ENCODE measurements at regions not wholly inside any gene's neighbourhood (a gene's known extent, or its start where the extent isn't known, plus 50 kb on each side); places are given as distances from the start of the nearest gene placed in this dataset.
"Not testable (repeated sequence)": the region's sequence is repeated elsewhere in the genome, so short reads cannot be mapped to it uniquely, and the experiment has no call there.

DNA sequence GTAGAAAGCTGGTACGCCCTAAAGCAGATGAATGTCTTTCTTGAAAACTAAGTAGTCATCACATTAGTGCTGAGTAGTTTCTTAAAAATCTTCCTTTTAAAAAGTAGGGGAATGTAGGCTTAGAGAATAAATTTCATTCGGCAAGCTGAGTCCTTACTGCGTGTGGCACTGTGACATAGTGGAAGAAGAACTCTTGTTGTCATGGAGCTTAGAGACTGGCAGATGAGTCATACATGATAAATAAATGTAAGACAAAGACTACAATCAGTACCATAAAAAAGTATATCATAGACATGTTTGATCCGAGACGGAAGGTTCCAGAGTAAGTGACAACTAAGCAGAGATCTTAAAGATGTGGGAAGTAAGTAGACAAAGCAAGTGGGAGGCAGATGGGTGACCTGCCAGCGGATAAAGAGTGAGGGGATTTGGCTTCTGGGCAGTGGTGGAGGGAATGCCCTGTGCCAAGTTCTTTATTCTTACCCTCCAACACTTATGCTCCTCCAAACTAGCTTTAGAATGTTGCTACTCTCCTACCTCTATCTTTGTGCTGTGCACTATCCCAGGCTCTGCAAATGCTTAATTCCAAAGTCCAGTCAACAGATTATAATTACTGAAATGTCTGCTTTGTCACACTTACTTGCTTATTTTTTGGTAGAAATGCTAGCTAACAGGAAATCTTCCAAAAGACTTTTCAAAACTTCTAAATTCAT, 608.5 kb upstream of the USP24 start:
- no peak for DNase-seq (ENCODE audit: low spot score)

DNA sequence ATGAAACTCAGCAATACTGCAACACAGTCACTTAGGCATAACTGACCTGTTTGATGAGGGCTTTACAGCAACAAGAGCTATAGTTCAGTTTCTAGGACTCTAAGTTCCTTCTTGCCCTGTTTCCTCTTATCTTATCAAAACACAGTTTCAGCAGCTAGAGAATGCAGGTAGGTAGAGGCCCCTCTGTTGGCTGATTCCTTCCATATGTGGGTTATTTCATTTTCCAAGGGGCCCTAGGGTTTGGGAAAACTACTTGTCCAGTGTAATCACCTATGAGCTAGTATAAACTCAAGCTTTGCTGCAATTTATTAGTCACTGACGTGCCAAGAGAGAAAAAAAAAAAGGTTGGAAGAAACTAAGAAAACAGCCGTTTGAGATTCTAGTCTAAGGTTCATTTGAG, 607.7 kb upstream of the USP24 start:
- DNase-seq (ENCODE audit: low spot score), result no peak

DNA sequence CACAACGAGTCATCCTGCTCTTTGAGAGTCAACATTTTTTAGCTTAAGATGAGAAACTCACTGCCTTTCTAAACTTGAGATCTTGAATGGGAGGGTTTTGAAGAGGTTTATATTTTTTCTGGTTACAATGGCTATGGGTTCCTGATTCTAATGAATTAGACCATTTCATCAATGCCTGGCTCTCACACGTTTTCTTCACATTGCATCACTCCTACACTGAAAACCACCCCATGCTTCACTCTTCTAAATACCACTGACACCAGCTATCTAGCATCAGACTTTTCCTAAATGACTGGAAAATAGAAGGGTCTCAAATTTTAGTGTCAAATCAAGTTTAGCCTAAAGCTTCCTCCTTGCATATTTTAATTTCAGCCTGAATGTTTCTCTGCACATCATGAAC, 606.1 kb upstream of the USP24 start:
- DNase-seq (ENCODE audit: low spot score), result no peak

DNA sequence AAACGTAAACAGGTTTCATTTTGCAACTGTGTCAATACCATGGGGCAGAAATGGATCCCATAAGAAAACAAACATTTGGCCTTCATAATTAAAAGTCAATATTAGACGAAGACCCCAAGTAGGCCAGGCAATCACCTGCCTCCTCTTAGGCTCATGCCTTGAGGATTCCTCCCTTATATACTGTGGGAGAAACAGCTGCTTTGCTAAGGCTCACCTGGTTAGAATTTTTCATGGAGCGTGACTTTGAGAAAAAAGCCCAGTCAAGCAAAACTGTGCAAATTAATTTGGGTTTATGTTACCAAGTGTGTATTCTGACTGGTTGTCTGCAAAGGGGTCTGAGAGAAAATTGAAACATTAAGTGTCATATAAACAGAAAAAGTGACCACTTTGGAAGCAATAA, 605.3 kb upstream of the USP24 start:
- DNase-seq (ENCODE audit: low spot score), result no peak

DNA sequence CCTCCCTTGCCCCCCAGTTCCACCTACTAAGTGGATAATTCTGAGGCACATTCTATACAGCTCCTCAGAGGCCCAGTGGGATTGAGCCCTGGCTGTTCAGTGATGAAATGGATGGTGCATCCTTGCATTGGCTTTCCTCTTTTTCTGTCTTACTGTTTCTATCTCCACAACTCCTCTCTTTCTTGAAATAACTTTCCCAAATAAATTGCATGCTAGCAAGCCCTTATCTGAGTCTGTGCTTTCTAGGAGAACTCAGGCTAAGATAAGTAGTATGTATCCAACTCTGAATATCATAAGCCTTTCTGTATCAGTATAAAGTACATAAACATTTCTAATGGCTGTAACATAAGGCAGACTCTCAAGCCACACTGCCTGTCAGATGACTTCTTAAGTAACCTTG, 603.8 kb upstream of the USP24 start:
- no peak for DNase-seq (ENCODE audit: low spot score)

DNA sequence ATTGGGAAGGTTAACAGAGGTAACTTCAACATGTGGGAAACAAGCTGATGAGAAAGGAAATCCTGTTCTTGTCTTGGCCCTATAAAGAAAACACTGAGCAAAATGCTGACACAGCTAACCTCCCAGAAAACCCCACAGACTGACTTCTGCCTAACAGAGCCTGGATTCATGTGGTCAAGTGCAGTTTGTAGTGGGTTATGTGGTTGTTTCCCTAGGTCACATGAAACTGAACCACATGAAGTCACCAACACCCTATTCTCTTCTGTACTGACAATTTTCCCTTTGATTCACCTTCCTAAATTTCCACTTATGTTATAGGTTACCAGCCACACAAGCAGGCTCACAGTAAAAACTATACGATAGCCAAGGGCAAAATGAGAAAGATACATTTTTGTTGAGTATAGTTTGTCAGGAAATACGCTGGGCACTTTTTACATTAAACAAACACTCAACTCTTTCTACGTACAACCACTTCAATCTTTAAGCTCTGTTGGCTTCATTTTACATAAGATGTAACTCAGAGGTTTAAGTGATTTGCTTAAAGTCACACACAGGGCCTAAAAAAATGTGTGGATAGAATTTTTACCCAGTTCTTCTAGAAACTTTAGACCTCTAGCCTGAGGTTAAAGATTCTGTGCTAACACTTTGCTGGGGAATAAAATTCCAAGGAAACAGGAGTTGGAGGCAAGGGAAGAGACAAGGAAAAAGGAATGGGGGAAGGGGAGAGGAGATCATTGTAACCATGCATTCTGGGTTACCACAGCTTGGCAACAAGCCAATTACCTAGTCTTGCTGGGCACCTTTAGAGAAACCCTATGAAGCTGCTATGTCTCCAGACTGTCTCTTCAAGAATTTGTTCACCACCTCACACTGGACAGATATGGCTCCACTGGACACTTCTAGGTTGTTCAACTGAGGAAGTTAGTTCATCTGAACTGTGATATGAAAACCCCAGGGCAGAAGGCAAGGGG, 601.6 kb upstream of the USP24 start:
- no peak for DNase-seq (ENCODE audit: low spot score)

DNA sequence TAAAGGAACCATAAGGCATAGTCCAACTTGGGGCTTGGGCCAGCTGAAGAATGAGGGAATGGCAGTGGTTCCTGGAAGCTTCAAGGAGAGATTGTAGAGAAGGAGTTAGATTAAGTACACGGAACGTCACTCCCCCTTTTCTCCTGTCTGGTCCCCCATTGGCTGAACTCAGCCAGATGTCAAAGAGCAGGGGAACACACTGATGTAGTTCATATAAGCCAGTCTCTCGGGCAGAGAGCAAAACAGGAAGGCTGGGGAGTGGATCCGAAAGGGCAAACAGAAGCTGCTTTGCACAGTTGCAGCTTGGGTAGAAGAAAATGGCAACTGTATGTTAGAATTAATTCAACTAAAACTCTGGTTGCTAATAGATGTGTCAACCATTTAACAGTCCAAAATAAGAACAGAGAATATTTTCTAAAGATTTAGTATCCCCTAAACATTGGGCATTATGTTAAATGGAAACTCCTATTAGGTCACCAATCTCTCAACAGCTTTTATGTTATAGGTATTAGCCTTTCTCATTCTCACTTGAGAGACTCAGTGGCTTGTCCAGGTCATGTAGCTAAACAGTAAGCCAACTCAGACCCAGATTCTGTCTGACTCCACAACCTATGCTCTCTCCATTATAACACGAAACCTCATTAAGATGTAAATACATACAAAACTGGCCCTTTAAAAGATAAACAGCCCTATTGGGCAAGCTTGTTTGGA, 600.7 kb upstream of the USP24 start:
- no peak for DNase-seq (ENCODE audit: low spot score)

DNA sequence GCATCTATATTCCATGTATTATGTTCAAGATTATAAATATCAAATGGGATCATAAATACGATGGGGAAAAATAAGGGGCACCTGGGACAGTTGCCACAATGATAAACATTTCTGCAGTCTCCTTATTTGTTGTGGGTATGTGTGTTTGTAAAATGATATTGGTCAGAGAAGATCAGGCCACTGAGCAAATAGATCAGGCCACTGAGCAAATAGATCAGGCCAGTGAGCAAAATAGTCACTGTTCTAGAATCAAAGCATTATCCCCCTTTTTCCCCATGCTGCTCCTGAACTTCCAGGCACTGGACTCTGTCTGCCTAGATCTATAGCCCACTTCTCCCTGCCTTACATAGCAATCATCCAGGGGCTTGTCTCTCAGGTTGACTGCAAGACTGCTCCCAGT, 599.8 kb upstream of the USP24 start:
- no peak for DNase-seq (ENCODE audit: low spot score)

DNA sequence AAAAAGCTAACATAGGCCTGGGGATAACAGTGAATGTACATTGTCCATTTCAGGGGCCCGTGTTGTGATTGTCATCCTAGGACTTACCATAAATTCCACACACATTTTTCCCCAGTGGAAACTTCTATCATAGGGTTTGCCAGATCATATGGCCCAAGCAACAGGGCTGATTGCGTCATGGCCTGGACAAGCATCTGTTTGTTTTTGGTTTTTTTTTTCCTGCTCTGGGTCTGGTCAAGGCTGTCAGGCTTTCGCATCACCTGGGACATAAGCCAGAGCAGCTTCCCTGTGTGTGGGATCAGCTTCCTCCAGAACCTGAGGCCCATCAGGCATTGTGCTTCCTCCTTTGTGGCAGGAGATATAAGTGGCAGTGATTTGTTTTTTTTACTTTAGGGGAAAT, 598.5 kb upstream of the USP24 start:
- no peak for DNase-seq (ENCODE audit: low spot score)

DNA sequence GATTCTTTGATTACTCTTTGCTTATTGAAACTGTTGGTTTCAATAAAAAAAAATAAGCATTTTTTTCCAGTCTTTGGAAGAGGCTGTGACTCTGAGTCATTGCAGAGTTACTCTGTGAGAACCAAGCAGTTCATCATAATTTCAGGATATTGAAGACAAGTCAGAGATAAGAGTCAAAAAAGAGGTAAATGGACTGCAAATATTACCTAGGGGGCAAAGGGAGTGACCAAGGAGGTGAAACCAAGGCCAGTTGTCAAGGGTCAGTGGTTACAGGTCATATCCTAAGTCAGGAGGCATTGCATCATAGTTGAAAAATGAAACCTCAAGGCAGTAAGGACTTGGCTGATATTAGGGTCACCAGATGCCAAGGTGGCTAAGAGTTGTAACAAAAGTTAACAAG, 597.1 kb upstream of the USP24 start:
- no peak for DNase-seq (ENCODE audit: low spot score)

DNA sequence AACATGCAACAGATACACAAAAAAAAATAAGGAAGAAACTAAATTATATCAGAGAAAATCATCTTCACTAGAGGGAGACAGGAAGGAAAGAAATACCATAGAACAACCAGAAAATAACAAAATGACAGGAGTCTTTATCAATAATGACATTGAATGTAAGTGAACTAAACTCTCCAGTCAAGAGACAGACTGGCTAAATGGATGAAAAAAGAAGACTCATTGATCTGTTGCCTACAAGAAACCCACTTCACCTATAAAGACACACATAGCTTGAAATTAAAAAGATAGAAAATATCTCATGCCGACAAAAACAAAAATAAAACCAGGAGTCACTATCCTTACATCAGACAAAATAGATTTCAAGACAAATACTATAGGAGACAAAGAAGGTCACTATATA, 593.1 kb upstream of the USP24 start:
- DNase-seq (ENCODE audit: low spot score), result no peak

DNA sequence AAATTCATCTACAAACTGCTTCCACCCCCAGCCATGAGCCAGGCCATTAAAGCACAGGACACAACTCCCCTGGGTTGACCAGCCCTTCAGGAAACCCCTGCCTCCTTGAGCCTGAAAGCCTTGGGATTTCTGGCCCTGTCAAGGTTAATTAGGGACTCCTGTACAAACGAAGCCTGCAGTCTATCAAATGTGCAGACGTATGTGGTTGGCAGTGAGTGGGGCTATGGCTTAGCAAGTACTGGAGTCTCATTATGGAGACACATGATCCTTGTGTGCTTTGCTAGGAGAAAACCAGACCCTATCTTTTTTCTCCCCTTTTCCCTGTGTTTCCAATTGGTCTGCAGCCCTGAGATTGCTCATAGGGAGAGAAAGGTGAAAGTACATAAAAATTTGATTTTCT, 588.3 kb upstream of the USP24 start:
- DNase-seq (ENCODE audit: low spot score), result no peak

DNA sequence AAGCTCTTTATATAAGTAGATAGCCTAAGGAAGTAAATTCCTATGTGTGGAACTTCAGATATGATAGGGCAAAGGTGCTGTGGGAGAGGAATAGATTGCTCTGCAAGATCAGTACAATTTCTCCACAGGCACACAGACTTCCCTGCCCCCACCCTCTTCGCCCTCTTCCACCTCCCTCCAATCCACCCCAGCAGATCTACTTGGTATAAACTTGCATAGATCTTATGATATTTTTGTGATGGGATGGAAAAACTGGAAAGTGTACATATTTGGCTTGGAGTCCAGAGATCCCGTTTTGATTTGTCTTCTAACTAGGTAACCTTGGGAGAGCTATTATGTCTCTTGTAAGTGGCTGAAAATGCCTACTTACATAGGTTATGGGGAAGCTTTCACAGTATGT, 586.3 kb upstream of the USP24 start:
- DNase-seq (ENCODE audit: low spot score), result no peak

DNA sequence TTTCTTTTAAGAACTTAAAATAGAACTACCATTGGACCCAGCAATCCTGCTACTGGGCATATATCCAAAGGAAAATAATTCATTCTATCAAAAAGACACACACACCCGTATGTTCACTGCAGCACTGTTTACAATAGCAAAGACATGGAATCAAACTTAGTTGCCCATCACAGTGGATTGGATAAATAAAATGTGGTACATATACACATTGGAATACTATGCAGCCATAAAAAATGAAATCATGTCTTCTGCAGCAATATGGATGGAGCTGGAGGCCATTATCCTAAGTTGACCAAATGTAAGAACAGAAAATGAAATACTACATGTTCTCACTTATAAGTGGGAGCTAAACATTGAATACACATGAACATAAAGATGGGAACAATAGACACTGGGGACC, 585.3 kb upstream of the USP24 start:
- DNase-seq (ENCODE audit: low spot score), result no peak

DNA sequence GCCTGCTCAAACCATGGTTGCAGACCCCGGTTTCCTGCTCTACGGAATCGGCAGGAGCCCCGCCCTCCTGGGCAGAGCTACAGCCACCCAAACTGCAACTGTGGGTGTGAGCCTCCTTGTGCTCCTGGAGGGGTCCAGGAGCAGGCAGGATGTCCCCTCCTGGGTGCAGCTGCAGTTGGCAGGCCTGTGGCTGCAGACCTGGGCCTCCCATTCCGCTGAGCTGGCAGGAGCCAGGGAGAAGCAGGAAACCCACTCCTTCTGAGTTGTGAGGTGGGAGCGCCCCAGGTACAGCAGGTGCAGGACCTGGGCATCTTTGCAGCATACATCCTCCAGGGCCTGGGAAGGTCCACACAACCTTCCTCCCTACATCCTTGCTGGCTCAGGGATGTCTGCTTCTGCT, 578.7 kb upstream of the USP24 start:
- DNase-seq (ENCODE audit: low spot score), result no peak

DNA sequence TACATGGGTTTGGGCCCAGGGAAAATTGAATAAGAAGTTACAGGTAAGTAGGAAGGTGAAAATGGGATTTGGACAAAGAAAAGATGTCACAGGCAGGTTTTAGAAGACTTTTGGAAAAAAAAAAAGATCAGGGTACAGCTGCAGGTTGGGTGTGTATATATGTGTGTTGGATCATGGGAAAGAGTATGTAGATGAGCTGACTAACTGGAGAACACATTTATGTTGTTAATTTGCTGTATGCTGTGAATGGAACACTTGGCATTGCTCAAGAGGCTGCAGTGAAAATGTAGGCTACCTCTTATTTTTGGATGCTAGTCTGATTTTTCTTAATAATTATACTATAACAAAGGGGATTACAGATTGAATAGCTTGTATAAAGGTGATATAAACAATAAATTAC, 577.7 kb upstream of the USP24 start:
- DNase-seq (ENCODE audit: low spot score), result no peak

DNA sequence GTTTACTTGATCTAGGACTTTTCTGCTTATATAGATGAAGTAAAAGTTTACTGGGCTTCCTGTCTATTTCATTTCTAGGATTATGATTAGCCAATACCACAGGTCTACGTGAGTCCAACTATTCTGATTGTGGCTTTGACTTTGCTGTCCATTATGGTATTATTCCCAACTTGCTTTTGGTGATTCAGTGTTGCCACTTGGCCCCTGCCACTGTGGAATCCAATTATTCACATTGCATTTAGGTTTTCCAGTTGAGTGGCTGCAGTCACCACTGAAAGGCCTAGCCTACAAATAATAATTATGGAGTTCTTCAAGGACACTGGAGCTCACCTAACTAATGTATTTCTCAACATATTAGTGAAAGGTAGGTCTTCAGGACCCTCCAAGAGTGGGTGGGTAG, 574.3 kb upstream of the USP24 start:
- no peak for DNase-seq (ENCODE audit: low spot score)

DNA sequence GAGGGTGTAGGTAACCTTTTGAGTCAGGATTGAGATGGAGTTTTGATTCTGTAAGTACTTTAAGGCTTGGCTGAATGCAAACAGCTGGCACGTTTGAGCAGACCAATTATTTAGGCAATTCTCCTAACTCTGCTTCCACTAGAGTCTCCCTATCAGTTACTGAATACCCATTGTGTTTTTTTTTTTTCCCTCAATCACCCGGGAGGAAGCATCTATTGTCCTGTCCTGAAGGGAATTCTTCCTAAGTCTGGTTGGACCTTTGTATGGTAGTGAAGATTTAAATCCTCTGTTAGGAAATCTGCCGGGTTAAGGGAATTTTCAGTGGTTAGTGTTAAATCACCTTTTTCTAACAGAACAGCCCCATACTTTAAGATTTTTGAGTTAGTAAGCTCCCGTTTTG, 571.2 kb upstream of the USP24 start:
- no peak for DNase-seq (ENCODE audit: low spot score)

DNA sequence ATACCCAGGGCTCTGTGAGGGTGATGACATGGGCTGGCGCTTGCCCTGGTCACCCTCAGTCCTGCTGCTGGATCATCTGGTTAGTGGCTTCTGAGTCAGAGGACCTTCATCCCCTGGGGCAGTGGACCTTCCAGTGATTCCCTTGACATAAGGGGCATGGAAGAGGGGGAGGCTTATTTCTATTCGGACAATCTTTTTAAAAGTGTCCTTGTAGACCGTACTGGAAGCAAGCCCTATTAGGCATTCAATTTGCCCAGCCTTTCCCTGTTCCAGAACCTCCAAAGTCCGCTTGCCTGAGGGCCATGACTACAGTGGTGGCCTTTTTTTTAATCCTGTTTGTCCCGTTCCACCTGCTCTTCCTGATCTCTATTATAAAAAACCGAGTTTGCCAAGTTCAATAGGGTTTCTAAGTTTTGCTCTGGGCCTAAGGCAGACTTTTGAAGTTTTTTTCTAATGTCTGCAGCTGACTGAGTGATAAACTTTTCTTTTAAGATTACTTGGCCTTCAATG, 569.8 kb upstream of the USP24 start:
- not testable (repeated sequence) for DNase-seq (ENCODE audit: low spot score)

DNA sequence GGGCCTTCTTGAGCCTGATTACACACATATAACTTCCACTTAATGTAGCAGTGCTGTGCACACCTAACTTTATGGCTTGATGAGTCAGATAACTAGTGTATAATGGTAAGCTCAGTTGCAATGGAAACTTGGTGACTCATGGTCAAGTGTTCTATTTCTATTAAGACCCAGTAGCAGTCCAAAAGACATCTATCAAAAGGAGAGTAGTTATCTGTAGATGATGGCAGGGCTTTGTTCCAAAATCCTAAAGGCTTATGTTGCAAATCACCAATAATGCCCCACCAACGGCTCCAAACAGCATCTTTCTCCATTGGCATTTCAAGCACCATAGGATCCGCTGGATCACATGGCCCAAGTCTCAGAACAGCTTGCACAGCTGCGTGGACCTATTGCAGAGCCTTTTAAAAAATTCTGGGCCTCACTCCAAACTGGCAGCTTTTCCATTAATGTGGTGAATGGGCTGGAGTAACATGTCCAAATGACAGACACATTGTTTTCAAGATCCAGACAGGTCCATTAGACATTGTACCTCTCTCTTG, 566.8 kb upstream of the USP24 start:
- DNase-seq (ENCODE audit: low spot score), result no peak

DNA sequence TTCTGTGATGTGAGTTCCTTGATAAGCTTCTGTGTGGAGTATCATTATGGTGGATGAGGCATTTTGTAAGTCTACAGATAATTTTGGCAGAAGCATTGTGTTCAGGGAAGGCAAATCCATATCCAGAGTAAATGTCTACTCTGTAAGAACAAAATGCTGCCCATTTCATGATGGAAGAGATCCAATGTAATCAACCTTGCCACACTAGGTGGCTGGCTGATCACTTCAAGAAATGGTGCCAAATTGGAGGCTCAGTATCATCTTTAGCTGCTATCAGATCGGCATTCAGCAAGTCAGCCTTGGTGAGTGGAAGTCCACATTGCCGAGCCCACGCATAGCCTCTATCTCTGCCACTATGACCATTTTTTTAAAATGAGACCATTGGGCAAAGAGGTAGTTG, 565.8 kb upstream of the USP24 start:
- no peak for DNase-seq (ENCODE audit: low spot score)

DNA sequence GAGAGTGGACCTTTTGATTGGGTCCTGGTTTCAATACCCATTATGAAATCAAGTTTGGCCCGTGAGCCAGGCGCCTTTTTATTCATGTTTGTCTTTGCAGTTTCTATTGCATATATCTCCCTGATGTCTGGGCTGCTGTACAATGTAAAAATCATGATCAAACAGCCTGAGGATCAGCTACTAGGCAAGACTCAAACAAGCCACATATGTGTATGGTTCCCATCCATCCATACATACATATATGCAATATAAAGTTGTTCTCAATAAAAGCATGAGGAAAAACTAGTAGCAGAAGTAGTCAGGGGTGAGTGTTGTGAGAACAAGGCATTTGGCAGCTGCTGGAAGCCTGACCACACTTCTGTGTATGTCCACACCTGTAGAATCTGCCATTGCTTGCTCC, 562.4 kb upstream of the USP24 start:
- DNase-seq (ENCODE audit: low spot score), result no peak

All from CD4-positive, alpha-beta T cell treated with Interleukin-6 at 100 ng/mL for 8 hours (primary cell).